Chondrocyte (in vitro differentiated cells): ENCODE measurements at regions not wholly inside any gene's neighbourhood (a gene's known extent, or its start where the extent isn't known, plus 50 kb on each side); places are given as distances from the start of the nearest gene placed in this dataset.

Experiments
- DNase-seq: peaks from one replicate; pipeline ENCODE4 v3.0.0; 2021; ENCODE audit warnings: mixed read lengths, low spot score
- H3K27ac Mint-ChIP-seq: one replicate; pipeline ENCODE4 v1.8.0; 2021; ENCODE audit warnings: mild to moderate bottlenecking, moderate library complexity, mixed read lengths; ENCODE audit not compliant: unreplicated experiment
- H3K27me3 Mint-ChIP-seq: 2 replicates; pipeline ENCODE4 v1.8.0; 2021; ENCODE audit warnings: low read depth, mixed read lengths
- H3K36me3 Mint-ChIP-seq: 2 replicates; pipeline ENCODE4 v1.8.0; 2021; ENCODE audit warnings: low read depth, mixed read lengths
- H3K4me1 Mint-ChIP-seq: 2 replicates; pipeline ENCODE4 v1.8.0; 2021; ENCODE audit warnings: low read depth, mild to moderate bottlenecking, mixed read lengths
- H3K4me3 Mint-ChIP-seq: one replicate; pipeline ENCODE4 v1.8.0; 2021; ENCODE audit warnings: mild to moderate bottlenecking, moderate library complexity, mixed read lengths; ENCODE audit not compliant: unreplicated experiment
- H3K9me3 Mint-ChIP-seq: 2 replicates; pipeline ENCODE4 v1.8.0; 2021; ENCODE audit warnings: low read depth, mixed read lengths
- CTCF ChIP-seq: fragments of 200-600 bp; sonication (generic); IDR thresholded peaks from 2 replicates; pipeline ENCODE4 v1.5.0; 2021; ENCODE audit warnings: antibody characterized with exemption, mild to moderate bottlenecking, moderate library complexity

GRCh38 chr21:15300131-15300530 lies 235.3 kb upstream of the NRIP1 start:
- no peaks in the 10 kb centered on the region for H3K9me3 Mint-ChIP-seq
- H3K36me3 Mint-ChIP-seq = no peaks in the 10 kb centered on the region
- no peak for TF ChIP-seq CTCF
- peaks cover 10% of the 10 kb centered on the region for H3K4me1 Mint-ChIP-seq
- H3K27me3 Mint-ChIP-seq = no peaks in the 10 kb centered on the region
- no peak overlapping the region for H3K27ac Mint-ChIP-seq
- no peak overlapping the region for H3K4me3 Mint-ChIP-seq
- no peak for DNase-seq

GRCh38 chr21:15301014-15301413 lies 236.2 kb upstream of the NRIP1 start:
- no peak overlapping the region for H3K4me3 Mint-ChIP-seq
- no peak for TF ChIP-seq CTCF
- H3K9me3 Mint-ChIP-seq = no peaks in the 10 kb centered on the region

GRCh38 chr21:15301736-15302135 lies 236.9 kb upstream of the NRIP1 start:
- Mint-ChIP-seq H3K27ac (no peak overlapping the region), H3K9me3 (no peaks in the 10 kb centered on the region), H3K4me3 (no peak overlapping the region), H3K27me3 (no peaks in the 10 kb centered on the region), H3K36me3 (no peaks in the 10 kb centered on the region), H3K4me1 (peaks cover 10% of the 10 kb centered on the region)
- DNase-seq = no peak
- no peak for TF ChIP-seq CTCF

More at GRCh38 chr21:15301014-15301413, 236.2 kb upstream of the NRIP1 start:
- H3K27ac Mint-ChIP-seq = no peak overlapping the region
- H3K36me3 Mint-ChIP-seq = no peaks in the 10 kb centered on the region
- H3K4me1 Mint-ChIP-seq = peaks cover 10% of the 10 kb centered on the region
- no peaks in the 10 kb centered on the region for H3K27me3 Mint-ChIP-seq
- no peak for DNase-seq

GRCh38 chr21:15306271-15306670 lies 241.5 kb upstream of the NRIP1 start:
- no peaks in the 10 kb centered on the region for H3K9me3 Mint-ChIP-seq
- H3K27me3 Mint-ChIP-seq = no peaks in the 10 kb centered on the region
- no peak for DNase-seq
- no peak overlapping the region for H3K4me3 Mint-ChIP-seq
- no peak for TF ChIP-seq CTCF
- H3K4me1 Mint-ChIP-seq = no peaks in the 10 kb centered on the region
- H3K27ac Mint-ChIP-seq = no peak overlapping the region
- no peaks in the 10 kb centered on the region for H3K36me3 Mint-ChIP-seq

GRCh38 chr21:15308333-15308732 lies 243.5 kb upstream of the NRIP1 start:
- no peak for DNase-seq
- H3K36me3 Mint-ChIP-seq = no peaks in the 10 kb centered on the region
- H3K27me3 Mint-ChIP-seq = no peaks in the 10 kb centered on the region
- TF ChIP-seq CTCF = no peak
- no peak overlapping the region for H3K4me3 Mint-ChIP-seq
- H3K4me1 Mint-ChIP-seq = no peaks in the 10 kb centered on the region
- no peak overlapping the region for H3K27ac Mint-ChIP-seq
- H3K9me3 Mint-ChIP-seq = no peaks in the 10 kb centered on the region
